ACC112 (cell line): ENCODE measurements at regions not wholly inside any gene's neighbourhood (a gene's known extent, or its start where the extent isn't known, plus 50 kb on each side); places are given as distances from the start of the nearest gene placed in this dataset.
"Not testable (repeated sequence)": the region's sequence is repeated elsewhere in the genome, so short reads cannot be mapped to it uniquely, and the experiment has no call there.

ENCODE experiments used
- H2AFZ ChIP-seq: fragments of 200-600 bp; sonication (generic); one replicate; pipeline ENCODE4 v1.6.0; 2017; ENCODE audit warnings: antibody characterized with exemption, low read length; ENCODE audit not compliant: unreplicated experiment
- H3K27ac ChIP-seq: fragments of 200-600 bp; sonication (generic); 2 replicates; pipeline ENCODE4 v1.5.1; 2014; ENCODE audit warnings: low read depth, mild to moderate bottlenecking, antibody characterized with exemption, low read length, moderate library complexity
- H3K27me3 ChIP-seq: fragments of 200-600 bp; sonication (generic); 2 replicates; pipeline ENCODE4 v1.6.1; 2014; ENCODE audit warnings: mild to moderate bottlenecking, antibody characterized with exemption, low read length, moderate library complexity, mixed read lengths; ENCODE audit not compliant: insufficient read depth
- H3K36me3 ChIP-seq: fragments of 200-600 bp; sonication (generic); 2 replicates; pipeline ENCODE4 v1.6.1; 2016; ENCODE audit warnings: mild to moderate bottlenecking, antibody characterized with exemption, low read length, moderate library complexity, mixed read lengths; ENCODE audit not compliant: insufficient read depth
- H3K4me1 ChIP-seq: fragments of 200-600 bp; sonication (generic); one replicate; pipeline ENCODE4 v1.6.1; 2016; ENCODE audit warnings: low read length, mixed read lengths; ENCODE audit not compliant: insufficient read depth, unreplicated experiment, control insufficient read depth
- H3K4me3 ChIP-seq: fragments of 200-600 bp; sonication (generic); 2 replicates; pipeline ENCODE4 v1.5.1; 2014; ENCODE audit warnings: mild to moderate bottlenecking, low read depth, low read length
- H3K79me2 ChIP-seq: fragments of 200-600 bp; sonication (generic); one replicate; pipeline ENCODE4 v1.6.0; 2016; ENCODE audit warnings: low read length; ENCODE audit not compliant: control insufficient read depth, unreplicated experiment, insufficient read depth

DNA sequence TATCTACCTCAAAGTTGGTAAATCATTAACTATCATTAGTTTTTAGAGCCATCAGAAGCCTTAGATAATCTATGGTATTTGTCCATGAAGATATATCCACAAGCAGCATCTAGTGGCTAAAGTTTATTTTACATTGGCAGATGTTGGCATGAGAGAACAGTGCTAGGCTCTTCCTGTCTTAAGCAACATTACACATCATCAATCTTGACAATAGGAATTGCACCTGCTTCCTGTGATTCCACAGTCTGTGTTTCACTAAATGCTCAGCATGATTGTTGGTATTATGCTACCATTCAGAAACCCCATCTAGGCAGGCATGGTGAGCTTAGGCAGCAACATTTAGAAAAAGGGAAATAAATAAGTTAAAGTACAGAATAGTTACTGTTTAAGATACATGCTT, 246.6 kb downstream of the SLCO4C1 start:
- Histone ChIP-seq H3K27me3 (no peaks in the 10 kb centered on the region), H3K79me2 (no peaks in the 10 kb centered on the region), H3K27ac (no peak overlapping the region), H3K36me3 (no peaks in the 10 kb centered on the region), H3K4me3 (no peak overlapping the region), H3K4me1 (no peaks in the 10 kb centered on the region), H2AFZ (no peak overlapping the region)

GRCh38 chr5:102048940-102049339, 247.1 kb downstream of the SLCO4C1 start:
- Histone ChIP-seq H3K4me3 (no peak overlapping the region), H3K27me3 (no peaks in the 10 kb centered on the region), H3K36me3 (no peaks in the 10 kb centered on the region), H3K4me1 (no peaks in the 10 kb centered on the region), H2AFZ (no peak overlapping the region), H3K79me2 (no peaks in the 10 kb centered on the region), H3K27ac (no peak overlapping the region)

- not testable (repeated sequence) for H2AFZ ChIP-seq, H3K4me1 ChIP-seq, H3K79me2 ChIP-seq, H3K4me3 ChIP-seq, H3K27ac ChIP-seq, H3K27me3 ChIP-seq, H3K36me3 ChIP-seq
Measured at GRCh38 chr5:102047073-102047472, 249.0 kb downstream of the SLCO4C1 start.

DNA sequence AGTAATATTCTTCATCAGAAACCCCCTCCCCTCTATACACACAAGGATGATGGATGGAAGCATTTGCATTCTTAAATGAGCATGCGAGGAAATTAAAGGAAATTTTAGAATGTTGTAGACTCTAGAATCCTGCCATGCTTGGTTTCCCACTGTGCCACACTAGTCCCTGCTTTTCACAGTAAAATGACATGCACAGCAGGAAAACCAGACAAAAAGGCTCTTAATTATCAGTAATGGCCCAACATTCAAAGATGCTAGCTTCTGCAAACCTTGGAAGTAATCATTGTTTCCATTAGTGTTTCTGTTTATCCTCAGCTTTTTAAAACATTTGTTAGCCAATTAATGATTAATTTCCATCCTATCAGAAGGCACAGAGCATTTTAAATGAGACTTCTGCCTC, 255.8 kb downstream of the SLCO4C1 start:
- no peaks in the 10 kb centered on the region for H3K27me3 ChIP-seq
- no peak overlapping the region for H2AFZ ChIP-seq
- H3K36me3 ChIP-seq: no peaks in the 10 kb centered on the region
- no peak overlapping the region for H3K27ac ChIP-seq
- H3K4me3 ChIP-seq: no peak overlapping the region
- H3K79me2 ChIP-seq: no peaks in the 10 kb centered on the region
- no peaks in the 10 kb centered on the region for H3K4me1 ChIP-seq

DNA sequence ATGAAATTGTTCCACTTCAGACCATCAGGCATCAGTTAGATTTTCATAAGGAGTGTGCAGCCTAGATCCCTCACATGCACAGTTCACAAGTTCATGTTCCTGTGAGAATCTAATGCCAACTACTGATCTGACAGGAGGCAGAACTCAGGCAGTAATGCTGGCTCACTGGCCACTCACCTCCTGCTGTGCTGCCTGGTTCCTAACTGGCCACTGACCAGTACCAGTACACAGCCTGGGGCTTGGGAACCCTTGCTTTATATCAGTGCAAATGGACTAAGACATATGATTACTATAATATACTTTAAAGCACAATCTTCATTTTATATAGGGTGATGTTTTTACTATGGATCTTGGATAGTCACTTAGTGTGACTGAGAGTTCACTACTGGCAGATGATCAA, 259.2 kb downstream of the SLCO4C1 start:
- no peaks in the 10 kb centered on the region for H3K27me3 ChIP-seq
- H3K36me3 ChIP-seq: no peaks in the 10 kb centered on the region
- H2AFZ ChIP-seq: no peak overlapping the region
- H3K79me2 ChIP-seq: no peaks in the 10 kb centered on the region
- H3K4me3 ChIP-seq: no peak overlapping the region
- H3K27ac ChIP-seq: no peak overlapping the region
- no peaks in the 10 kb centered on the region for H3K4me1 ChIP-seq

DNA sequence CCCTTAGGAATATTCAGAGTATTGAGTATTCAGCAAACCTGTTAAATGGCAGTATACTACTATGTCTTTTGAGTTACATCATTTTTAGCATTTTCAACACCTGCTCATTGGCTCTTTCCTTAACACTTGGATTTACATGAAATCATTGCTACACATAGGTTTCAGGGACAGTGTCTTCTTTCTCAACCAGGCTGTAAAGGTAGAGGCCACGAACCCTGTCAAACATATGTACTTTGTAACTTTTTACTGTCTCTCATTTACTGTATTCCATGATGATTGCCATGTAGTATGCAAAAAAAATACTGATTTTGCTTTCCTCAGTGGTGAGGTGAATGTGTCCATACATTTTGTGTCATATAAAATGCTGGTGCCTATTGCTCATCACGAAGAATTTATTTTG, 264.4 kb downstream of the SLCO4C1 start:
- H3K27ac ChIP-seq: no peak overlapping the region
- no peak overlapping the region for H3K4me3 ChIP-seq
- H2AFZ ChIP-seq: no peak overlapping the region
- no peaks in the 10 kb centered on the region for H3K36me3 ChIP-seq
- no peaks in the 10 kb centered on the region for H3K79me2 ChIP-seq
- H3K4me1 ChIP-seq: no peaks in the 10 kb centered on the region
- H3K27me3 ChIP-seq: no peaks in the 10 kb centered on the region

DNA sequence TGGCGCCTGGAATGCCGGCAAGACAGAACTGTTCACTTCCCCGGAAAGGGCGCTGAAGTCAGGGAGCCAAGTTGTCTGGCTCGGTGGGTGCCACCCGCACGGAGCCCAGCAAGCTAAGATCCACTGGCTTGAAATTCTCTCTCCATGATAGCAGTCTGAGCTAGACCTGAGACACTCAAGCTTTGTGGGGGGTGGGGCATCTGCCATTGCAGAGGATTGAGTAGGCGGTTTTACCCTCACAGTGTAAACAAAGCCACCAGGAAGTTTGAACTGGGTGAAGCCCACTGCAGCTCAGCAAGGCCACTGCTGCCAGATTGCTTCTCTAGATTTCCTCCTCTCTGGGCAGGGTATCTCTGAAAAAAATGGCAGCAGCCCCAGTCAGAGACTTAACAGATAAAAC, 277.4 kb downstream of the SLCO4C1 start:
- H3K79me2 ChIP-seq: no peaks in the 10 kb centered on the region
- no peak overlapping the region for H3K27ac ChIP-seq
- no peak overlapping the region for H3K4me3 ChIP-seq
- H2AFZ ChIP-seq: no peak overlapping the region
- H3K4me1 ChIP-seq: no peaks in the 10 kb centered on the region
- H3K27me3 ChIP-seq: no peaks in the 10 kb centered on the region
- H3K36me3 ChIP-seq: no peaks in the 10 kb centered on the region

DNA sequence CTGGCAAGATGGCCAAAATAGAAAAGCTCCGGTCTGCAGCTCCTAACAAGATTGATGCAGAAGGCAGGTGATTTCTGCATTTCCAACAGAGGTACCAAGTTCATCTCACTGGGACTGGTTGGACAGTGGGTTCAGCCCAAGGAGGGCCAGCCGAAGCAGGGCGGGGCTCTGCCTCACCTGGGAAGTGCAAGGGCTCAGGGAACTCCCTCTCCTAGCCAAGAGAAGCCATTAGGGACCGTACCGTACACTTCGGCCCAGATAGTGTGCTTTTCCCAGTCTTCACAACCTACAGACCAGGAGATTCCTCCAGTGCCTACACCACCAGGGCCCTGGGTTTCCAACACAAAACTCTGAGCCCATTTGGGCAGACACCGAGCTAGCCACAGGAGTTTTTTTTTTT, 277.8 kb downstream of the SLCO4C1 start:
- Histone ChIP-seq H3K27me3 (no peaks in the 10 kb centered on the region), H3K36me3 (no peaks in the 10 kb centered on the region), H3K27ac (no peak overlapping the region), H3K79me2 (no peaks in the 10 kb centered on the region), H3K4me3 (no peak overlapping the region), H2AFZ (no peak overlapping the region), H3K4me1 (no peaks in the 10 kb centered on the region)

DNA sequence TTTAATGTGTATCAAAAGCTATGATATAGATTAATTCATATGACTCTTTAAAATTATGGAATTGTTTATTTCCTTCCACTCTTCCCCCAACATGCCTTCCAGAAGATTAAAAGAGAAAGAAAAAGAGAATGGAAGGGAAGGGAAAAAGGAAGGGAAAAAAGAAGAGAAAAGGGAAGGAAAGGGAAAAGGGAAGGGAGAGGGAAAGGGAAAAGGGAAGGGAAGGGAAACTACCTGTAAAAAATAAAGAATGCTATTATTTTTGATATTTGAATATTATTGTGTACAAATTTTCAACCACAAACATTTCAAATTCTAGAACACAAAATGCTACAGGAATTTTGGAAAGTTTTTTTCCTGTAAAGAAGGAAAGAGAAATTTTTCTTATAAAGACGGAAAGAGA, 281.7 kb downstream of the SLCO4C1 start:
- Histone ChIP-seq H3K36me3 (no peaks in the 10 kb centered on the region), H3K79me2 (no peaks in the 10 kb centered on the region), H3K4me3 (no peak overlapping the region), H3K27ac (no peak overlapping the region), H3K4me1 (no peaks in the 10 kb centered on the region), H2AFZ (no peak overlapping the region), H3K27me3 (no peaks in the 10 kb centered on the region)

GRCh38 chr5:102010644-102011043, 285.4 kb downstream of the SLCO4C1 start:
- H3K79me2 ChIP-seq: no peaks in the 10 kb centered on the region
- no peaks in the 10 kb centered on the region for H3K4me1 ChIP-seq
- H3K4me3 ChIP-seq: no peak overlapping the region
- no peaks in the 10 kb centered on the region for H3K36me3 ChIP-seq
- H3K27me3 ChIP-seq: no peaks in the 10 kb centered on the region
- no peak overlapping the region for H2AFZ ChIP-seq
- no peak overlapping the region for H3K27ac ChIP-seq

GRCh38 chr5:101997235-101997634, 298.8 kb downstream of the SLCO4C1 start:
- H3K4me1 ChIP-seq: no peaks in the 10 kb centered on the region
- H3K36me3 ChIP-seq: no peaks in the 10 kb centered on the region
- H3K27ac ChIP-seq: no peak overlapping the region
- H2AFZ ChIP-seq: no peak overlapping the region
- no peaks in the 10 kb centered on the region for H3K79me2 ChIP-seq
- no peaks in the 10 kb centered on the region for H3K27me3 ChIP-seq
- H3K4me3 ChIP-seq: no peak overlapping the region

DNA sequence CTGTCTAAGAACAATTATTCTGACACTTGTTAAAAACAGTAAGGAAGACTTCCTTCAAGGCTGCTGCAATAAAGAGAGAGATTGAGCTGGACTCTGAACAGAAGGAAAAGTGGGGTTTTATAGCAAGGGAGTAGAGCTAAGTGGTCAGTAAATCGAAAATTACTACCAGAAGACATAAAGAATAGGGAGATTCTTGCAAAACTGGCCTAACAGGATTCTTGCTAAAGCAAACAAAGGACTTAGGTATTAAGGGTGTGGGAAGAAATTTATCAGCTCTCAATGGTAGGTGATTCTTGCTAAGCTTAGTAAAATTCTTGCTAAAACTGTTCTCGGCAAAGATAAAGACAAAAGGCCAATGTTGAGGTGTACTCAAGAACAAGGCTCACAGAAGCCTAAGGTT, 300.5 kb downstream of the SLCO4C1 start:
- no peak overlapping the region for H3K27ac ChIP-seq
- no peak overlapping the region for H3K4me3 ChIP-seq
- no peaks in the 10 kb centered on the region for H3K79me2 ChIP-seq
- no peaks in the 10 kb centered on the region for H3K27me3 ChIP-seq
- no peaks in the 10 kb centered on the region for H3K36me3 ChIP-seq
- no peaks in the 10 kb centered on the region for H3K4me1 ChIP-seq
- H2AFZ ChIP-seq: no peak overlapping the region
